ENCODE measurements at regions not wholly inside any gene's neighbourhood (a gene's known extent, or its start where the extent isn't known, plus 50 kb on each side); places are given as distances from the start of the nearest gene placed in this dataset.

DNA sequence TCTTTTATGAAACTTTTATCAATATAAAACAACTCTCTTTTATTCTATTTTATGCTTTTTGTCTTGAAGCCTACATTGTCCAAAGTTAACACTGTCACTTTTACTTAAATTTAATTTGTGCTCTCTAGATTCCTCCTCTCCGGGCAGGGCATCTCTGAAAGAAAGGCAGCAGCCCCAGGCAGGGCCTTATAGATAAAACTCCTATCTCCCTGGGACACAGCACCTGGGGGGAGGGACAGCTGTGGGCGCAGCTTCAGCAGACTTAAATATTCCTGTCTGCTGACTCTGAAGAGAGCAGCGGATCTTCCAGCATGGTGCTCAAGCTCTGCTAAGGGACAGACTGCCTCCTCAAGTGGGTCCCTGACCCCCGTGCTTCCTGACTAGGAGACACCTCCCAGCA is 447.7 kb upstream of the FANCL start:
- Histone ChIP-seq H3K4me3 (no peak overlapping the region), H3K4me1 (ENCODE audit: low read depth) (no peaks in the 10 kb centered on the region), H3K9me3 (ENCODE audit: low read depth) (no peaks in the 10 kb centered on the region), H3K27ac (no peak overlapping the region), H3K27me3 (no peaks in the 10 kb centered on the region), H3K36me3 (no peaks in the 10 kb centered on the region)
- DNase-seq (ENCODE audit: low read depth in 1 of 2, low spot score in 1 of 2), result no peak
- TF ChIP-seq, protein P1, sequence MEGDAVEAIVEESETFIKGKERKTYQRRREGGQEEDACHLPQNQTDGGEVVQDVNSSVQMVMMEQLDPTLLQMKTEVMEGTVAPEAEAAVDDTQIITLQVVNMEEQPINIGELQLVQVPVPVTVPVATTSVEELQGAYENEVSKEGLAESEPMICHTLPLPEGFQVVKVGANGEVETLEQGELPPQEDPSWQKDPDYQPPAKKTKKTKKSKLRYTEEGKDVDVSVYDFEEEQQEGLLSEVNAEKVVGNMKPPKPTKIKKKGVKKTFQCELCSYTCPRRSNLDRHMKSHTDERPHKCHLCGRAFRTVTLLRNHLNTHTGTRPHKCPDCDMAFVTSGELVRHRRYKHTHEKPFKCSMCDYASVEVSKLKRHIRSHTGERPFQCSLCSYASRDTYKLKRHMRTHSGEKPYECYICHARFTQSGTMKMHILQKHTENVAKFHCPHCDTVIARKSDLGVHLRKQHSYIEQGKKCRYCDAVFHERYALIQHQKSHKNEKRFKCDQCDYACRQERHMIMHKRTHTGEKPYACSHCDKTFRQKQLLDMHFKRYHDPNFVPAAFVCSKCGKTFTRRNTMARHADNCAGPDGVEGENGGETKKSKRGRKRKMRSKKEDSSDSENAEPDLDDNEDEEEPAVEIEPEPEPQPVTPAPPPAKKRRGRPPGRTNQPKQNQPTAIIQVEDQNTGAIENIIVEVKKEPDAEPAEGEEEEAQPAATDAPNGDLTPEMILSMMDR (IDR thresholded peaks at IDR 0.05; ENCODE audit: low read depth, low read length), result no peak

DNA sequence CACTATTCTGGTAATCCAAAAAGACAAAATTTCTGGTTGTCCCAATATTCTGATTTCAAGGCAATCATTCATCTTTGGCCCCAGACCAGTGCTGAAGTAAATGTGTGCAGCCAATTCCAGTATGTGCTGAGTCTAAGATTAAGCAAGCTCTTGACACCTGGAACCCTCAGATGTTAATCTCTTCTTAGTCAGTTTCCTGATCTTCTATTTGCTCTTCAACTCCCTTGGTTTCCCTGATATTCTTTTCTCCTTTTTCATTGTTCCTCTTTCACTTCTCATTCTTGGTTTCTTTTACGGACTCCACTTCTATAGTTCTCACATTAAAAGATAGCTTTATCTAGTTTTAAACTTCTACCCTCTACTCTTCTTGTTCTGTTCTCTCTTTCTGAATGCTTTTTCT is 445.7 kb upstream of the FANCL start:
- DNase-seq (ENCODE audit: low read depth in 1 of 2, low spot score in 1 of 2), result no peak
- H3K4me1 ChIP-seq (ENCODE audit: low read depth), result no peaks in the 10 kb centered on the region
- H3K27me3 ChIP-seq, result no peaks in the 10 kb centered on the region
- no peaks in the 10 kb centered on the region for H3K9me3 ChIP-seq (ENCODE audit: low read depth)
- no peaks in the 10 kb centered on the region for H3K36me3 ChIP-seq
- no peak overlapping the region for H3K27ac ChIP-seq
- H3K4me3 ChIP-seq, result no peak overlapping the region
- TF ChIP-seq, protein P1 (IDR thresholded peaks at IDR 0.05; ENCODE audit: low read depth, low read length), result no peak

DNA sequence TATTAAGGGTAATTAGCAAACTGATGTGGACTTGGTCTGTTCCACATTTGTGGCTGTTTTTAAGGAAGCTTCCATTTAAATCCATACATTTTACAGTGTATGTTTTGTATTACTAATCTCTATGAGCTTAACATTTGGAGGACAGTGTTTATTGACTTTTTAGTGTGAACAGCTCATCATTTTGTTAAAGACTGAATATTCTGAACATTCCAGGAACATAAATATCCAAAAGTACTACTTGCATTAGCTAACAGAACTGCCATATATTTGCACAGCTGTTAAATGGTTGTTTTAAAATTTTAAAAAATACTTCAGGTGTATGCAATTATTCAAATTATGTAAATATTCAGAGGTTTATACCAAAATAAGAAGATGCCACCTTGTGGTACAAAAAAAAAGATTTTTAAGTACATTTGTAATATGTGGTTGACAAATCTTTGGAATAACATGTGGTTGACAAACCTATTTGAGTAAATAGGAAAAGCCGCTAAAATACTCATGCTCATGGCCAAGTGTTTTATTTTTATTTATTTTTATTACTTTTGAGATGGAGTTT is 439.7 kb upstream of the FANCL start:
- H3K9me3 ChIP-seq (ENCODE audit: low read depth), result no peaks in the 10 kb centered on the region
- no peaks in the 10 kb centered on the region for H3K4me1 ChIP-seq (ENCODE audit: low read depth)
- TF ChIP-seq, protein P1 (IDR thresholded peaks at IDR 0.05; ENCODE audit: low read depth, low read length), result no peak
- no peaks in the 10 kb centered on the region for H3K36me3 ChIP-seq
- no peak overlapping the region for H3K27ac ChIP-seq
- H3K27me3 ChIP-seq, result no peaks in the 10 kb centered on the region
- DNase-seq (ENCODE audit: low read depth in 1 of 2, low spot score in 1 of 2), result no peak
- H3K4me3 ChIP-seq, result no peak overlapping the region

DNA sequence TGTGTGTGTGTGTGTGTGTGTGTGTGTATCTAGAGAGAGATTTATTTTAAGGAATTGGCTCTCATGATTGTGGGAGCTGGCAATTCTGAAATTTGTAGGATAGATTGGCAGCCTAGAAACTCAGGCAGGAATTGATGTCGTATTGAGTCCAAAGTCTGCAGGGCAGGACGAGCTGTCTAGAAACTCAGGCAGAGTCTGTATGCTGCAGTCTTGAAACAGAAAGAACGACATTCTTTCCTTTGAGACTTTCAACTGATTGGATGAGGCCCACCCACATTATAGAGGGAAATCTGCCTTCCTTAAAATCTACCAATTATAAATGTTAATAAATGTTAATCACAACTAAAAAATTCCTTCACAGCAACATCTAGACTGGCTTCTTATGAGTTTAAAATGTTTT is 436.6 kb upstream of the FANCL start:
- Histone ChIP-seq H3K27ac (no peak overlapping the region), H3K9me3 (ENCODE audit: low read depth) (no peaks in the 10 kb centered on the region), H3K27me3 (no peaks in the 10 kb centered on the region), H3K4me3 (no peak overlapping the region), H3K4me1 (ENCODE audit: low read depth) (no peaks in the 10 kb centered on the region), H3K36me3 (no peaks in the 10 kb centered on the region)
- TF ChIP-seq, protein P1 (IDR thresholded peaks at IDR 0.05; ENCODE audit: low read depth, low read length), result no peak
- DNase-seq (ENCODE audit: low read depth in 1 of 2, low spot score in 1 of 2), result no peak

DNA sequence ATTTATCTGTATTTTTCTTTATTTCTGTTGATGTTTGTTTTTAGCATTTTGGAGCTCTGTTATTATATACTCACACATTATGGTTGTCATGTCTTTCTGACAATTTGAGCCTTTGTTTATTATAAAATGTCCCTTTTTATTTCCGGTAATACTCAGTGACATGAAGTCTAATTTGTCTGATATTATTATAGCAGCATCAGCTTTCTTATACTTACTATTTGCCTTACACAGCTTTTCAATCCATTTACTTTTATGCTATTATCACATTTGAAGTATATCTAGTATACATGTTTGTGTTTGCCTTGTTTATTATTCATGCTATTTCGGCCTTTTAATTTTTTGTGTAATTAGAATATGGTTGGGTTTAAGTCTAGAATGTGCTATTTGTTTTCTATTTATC is 430.6 kb upstream of the FANCL start:
- no peak for DNase-seq (ENCODE audit: low read depth in 1 of 2, low spot score in 1 of 2)
- Histone ChIP-seq H3K9me3 (ENCODE audit: low read depth) (no peaks in the 10 kb centered on the region), H3K36me3 (no peaks in the 10 kb centered on the region), H3K27ac (no peak overlapping the region), H3K27me3 (no peaks in the 10 kb centered on the region), H3K4me1 (ENCODE audit: low read depth) (no peaks in the 10 kb centered on the region), H3K4me3 (no peak overlapping the region)
- TF ChIP-seq, protein P1 (IDR thresholded peaks at IDR 0.05; ENCODE audit: low read depth, low read length), result no peak

DNA sequence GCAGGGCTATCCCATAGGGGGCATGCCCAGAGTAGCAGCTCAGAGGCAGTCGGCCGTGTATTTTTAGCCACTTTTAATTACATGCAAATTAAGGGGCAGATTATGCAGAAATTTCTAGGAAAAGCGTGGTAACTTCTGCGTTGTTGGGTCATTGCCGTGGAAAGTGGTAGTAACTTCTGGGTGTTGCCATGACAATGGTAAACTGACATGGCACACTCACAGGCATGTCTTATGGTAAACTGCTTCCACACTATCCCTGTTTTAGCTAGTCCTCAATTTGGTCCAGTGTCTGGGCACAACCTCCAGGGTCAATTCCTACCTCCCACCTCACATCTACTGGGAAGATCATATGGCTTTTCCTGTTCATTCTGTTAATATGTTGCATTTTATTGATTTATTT is 428.9 kb upstream of the FANCL start:
- H3K4me3 ChIP-seq, result no peak overlapping the region
- no peak overlapping the region for H3K27ac ChIP-seq
- no peak for DNase-seq (ENCODE audit: low read depth in 1 of 2, low spot score in 1 of 2)
- H3K4me1 ChIP-seq (ENCODE audit: low read depth), result no peaks in the 10 kb centered on the region
- no peaks in the 10 kb centered on the region for H3K9me3 ChIP-seq (ENCODE audit: low read depth)
- H3K27me3 ChIP-seq, result no peaks in the 10 kb centered on the region
- H3K36me3 ChIP-seq, result no peaks in the 10 kb centered on the region
- TF ChIP-seq, protein P1 (IDR thresholded peaks at IDR 0.05; ENCODE audit: low read depth, low read length), result no peak
